Motor neuron (in vitro differentiated cells): ENCODE measurements at regions not wholly inside any gene's neighbourhood (a gene's known extent, or its start where the extent isn't known, plus 50 kb on each side); places are given as distances from the start of the nearest gene placed in this dataset.
A peak's percentile ranks its signal among the peaks of the same experiment; 100 is the strongest.

Experiments used
- ATAC-seq, 8 experiments: fragments of 200-7000 bp; cut with Tn5 transposase; replicated peaks in 6 of 8; 2 replicates each; pipeline ENCODE4 v1.8.0; 2021; ENCODE audit warnings: mild to moderate bottlenecking in 8 of 8, moderate library complexity in 8 of 8
- H3K27ac ChIP-seq, 2 donors: fragments of 250-450 bp; sonication (Bioruptor Pico); 2 replicates each; pipeline ENCODE4 v1.9.0; 2021; ENCODE audit warnings: antibody characterized with exemption in 2 of 2, mild to moderate bottlenecking in 2 of 2, moderate library complexity in 1 of 2
- H3K4me1 ChIP-seq, 2 donors: fragments of 250-450 bp; sonication (Bioruptor Pico); replicated peaks in 1 of 2; 2 replicates each; pipeline ENCODE4 v1.6.1; 2021; ENCODE audit warnings: antibody characterized with exemption in 2 of 2, mild to moderate bottlenecking in 2 of 2, moderate library complexity in 1 of 2
- H3K4me3 ChIP-seq, 5 donors: fragments of 250-450 bp; sonication (Bioruptor Pico); 2 replicates each; pipeline ENCODE4 v1.9.0; 2021; ENCODE audit warnings: antibody characterized with exemption in 5 of 5, mild to moderate bottlenecking in 5 of 5, moderate library complexity in 4 of 5
- WGBS, 10 experiments: fragments of 450-650 bp; shearing (Covaris generic); methylation state at CpG; one replicate each; pipeline ENCODE4 v1.0.0; 2022; 5-methylcytosine and 5-hydroxymethylcytosine counted together
- in situ Hi-C, 9 experiments: fragments of 400-800 bp; cut with MboI; loops; one replicate each; pipeline ENCODE4 v1.15.0; 2021; ENCODE audit warnings: low sequenced_read_pairs in 9 of 9, low pct_unique_long_range_greater_than_20kb in 2 of 9; ENCODE audit not compliant: unreplicated experiment in 9 of 9

GRCh38 chr9:99466781-99467180 is 244.7 kb downstream of the SEC61B start:
- Histone ChIP-seq H3K27ac (no peak overlapping the region), H3K4me3 (no peak overlapping the region), H3K4me1 (no peaks in the 10 kb centered on the region)
- ATAC-seq, result no peak
- in situ Hi-C loops, result no loop called here

GRCh38 chr9:99471033-99471432 is 249.0 kb downstream of the SEC61B start:
- ATAC-seq, result no peak
- Histone ChIP-seq H3K27ac (no peak overlapping the region), H3K4me1 (no peaks in the 10 kb centered on the region), H3K4me3 (no peak overlapping the region)
- WGBS, 10 experiments, result 0 to 100% (median 73%) methylated on average over 1 of the region's 2 CpGs; no CpG with 5 or more reads in 4 of the 10 experiments
- in situ Hi-C loops, result no loop called here

GRCh38 chr9:99472240-99472915 is 250.3 kb downstream of the SEC61B start:
- ATAC-seq, result no peak
- H3K27ac ChIP-seq, result no peak overlapping the region
- in situ Hi-C loops, result no loop called here
- H3K4me1 ChIP-seq, result no peaks in the 10 kb centered on the region
- H3K4me3 ChIP-seq, result no peak overlapping the region
- 46 to 96% (median 70%) methylated on average over 1 to 6 of the region's 6 CpGs; no CpG with 5 or more reads in 1 of the 10 experiments for WGBS, 10 experiments

- in situ Hi-C loops, result no loop called here
- 5 to 100% (median 83%) methylated on average over 1 of the region's 1 CpG; no CpG with 5 or more reads in 2 of the 10 experiments for WGBS, 10 experiments
- Histone ChIP-seq H3K4me1 (no peaks in the 10 kb centered on the region), H3K4me3 (no peak overlapping the region), H3K27ac (no peak overlapping the region)
- ATAC-seq, result no peak
Observed at GRCh38 chr9:99472916-99473245, 250.8 kb downstream of the SEC61B start.

GRCh38 chr9:99474186-99474585 is 252.1 kb downstream of the SEC61B start:
- Histone ChIP-seq H3K27ac (no peak overlapping the region), H3K4me3 (no peak overlapping the region), H3K4me1 (no peaks in the 10 kb centered on the region)
- ATAC-seq, result no peak
- in situ Hi-C loops, result no loop called here

- in situ Hi-C loops, result no loop called here
- no peak for ATAC-seq
- Histone ChIP-seq H3K4me1 (peaks cover 0 to 3% of the 10 kb centered on the region in 2 donors), H3K4me3 (no peak overlapping the region), H3K27ac (no peak overlapping the region)
- WGBS, 10 experiments, result 10 to 87% (median 75%) methylated on average over 1 to 3 of the region's 3 CpGs; no CpG with 5 or more reads in 2 of the 10 experiments
Observed at GRCh38 chr9:99475401-99476065, 253.5 kb downstream of the SEC61B start.

GRCh38 chr9:99478469-99479027 is 256.5 kb downstream of the SEC61B start:
- 10 to 100% (median 80%) methylated on average over 1 to 10 of the region's 10 CpGs for WGBS, 10 experiments
- H3K4me3 ChIP-seq, result no peak overlapping the region

GRCh38 chr9:99479929-99480328 is 257.8 kb downstream of the SEC61B start:
- H3K4me3 ChIP-seq, result no peak overlapping the region
- in situ Hi-C loops, result no loop called here
- H3K4me1 ChIP-seq, result peaks cover 0 to 3% of the 10 kb centered on the region in 2 donors
- no peak overlapping the region for H3K27ac ChIP-seq
- 11 to 88% (median 33%) methylated on average over 1 to 3 of the region's 3 CpGs; no CpG with 5 or more reads in 3 of the 10 experiments for WGBS, 10 experiments
- ATAC-seq, result peak in 2 of 8 experiments; percentile 32 to 33

More at GRCh38 chr9:99478469-99479027, 256.5 kb downstream of the SEC61B start:
- no peak for ATAC-seq
- peaks cover 0 to 3% of the 10 kb centered on the region in 2 donors for H3K4me1 ChIP-seq
- no peak overlapping the region for H3K27ac ChIP-seq
- in situ Hi-C loops, result no loop called here

- WGBS, 10 experiments, result 30 to 93% (median 52%) methylated on average over 2 of the region's 2 CpGs; no CpG with 5 or more reads in 5 of the 10 experiments
- Histone ChIP-seq H3K4me1 (peaks cover 0 to 2% of the 10 kb centered on the region in 2 donors), H3K4me3 (no peak overlapping the region), H3K27ac (no peak overlapping the region)
- ATAC-seq, result no peak
- in situ Hi-C loops, result no loop called here
Observed at GRCh38 chr9:99485459-99485858, 263.4 kb downstream of the SEC61B start.

GRCh38 chr9:99486684-99487083 is 264.6 kb downstream of the SEC61B start:
- Histone ChIP-seq H3K27ac (no peak overlapping the region), H3K4me1 (peaks cover 0 to 2% of the 10 kb centered on the region in 2 donors), H3K4me3 (no peak overlapping the region)
- in situ Hi-C loops, result no loop called here
- peak in 1 of 8 experiments; percentile 28 for ATAC-seq

- ATAC-seq, result peak in 3 of 8 experiments; percentile 10 to 42 (median 35)
- in situ Hi-C loops, result no loop called here
- Histone ChIP-seq H3K4me1 (peaks cover 0 to 2% of the 10 kb centered on the region in 2 donors), H3K27ac (no peak overlapping the region), H3K4me3 (no peak overlapping the region)
- WGBS, 10 experiments, result 11 to 86% (median 30%) methylated on average over 1 to 7 of the region's 7 CpGs; no CpG with 5 or more reads in 2 of the 10 experiments
Observed at GRCh38 chr9:99488131-99489059, 266.3 kb downstream of the SEC61B start.

GRCh38 chr9:99489060-99489413 is 267.0 kb downstream of the SEC61B start:
- in situ Hi-C loops, result no loop called here
- H3K4me3 ChIP-seq, result no peak overlapping the region
- no peak overlapping the region for H3K27ac ChIP-seq
- peaks cover 0 to 2% of the 10 kb centered on the region in 2 donors for H3K4me1 ChIP-seq
- ATAC-seq, result peak in 3 of 8 experiments; percentile 37 to 70 (median 44)

GRCh38 chr9:99490729-99491128 is 268.6 kb downstream of the SEC61B start:
- in situ Hi-C loops, result no loop called here
- Histone ChIP-seq H3K4me1 (peaks cover 0 to 2% of the 10 kb centered on the region in 2 donors), H3K4me3 (no peak overlapping the region), H3K27ac (no peak overlapping the region)
- WGBS, 10 experiments, result 0 to 90% (median 51%) methylated on average over 1 to 3 of the region's 3 CpGs; no CpG with 5 or more reads in 3 of the 10 experiments
- peak in 3 of 8 experiments; percentile 82 to 94 (median 87) for ATAC-seq
